HG02642 (cell line): ENCODE measurements at regions not wholly inside any gene's neighbourhood (a gene's known extent, or its start where the extent isn't known, plus 50 kb on each side); places are given as distances from the start of the nearest gene placed in this dataset.

Experiments
- ATAC-seq: cut with Tn5 transposase; IDR thresholded peaks from one replicate; pipeline ENCODE4 v1.9.1; 2021; ENCODE audit warnings: mild to moderate bottlenecking; ENCODE audit not compliant: unreplicated experiment, poor library complexity

DNA sequence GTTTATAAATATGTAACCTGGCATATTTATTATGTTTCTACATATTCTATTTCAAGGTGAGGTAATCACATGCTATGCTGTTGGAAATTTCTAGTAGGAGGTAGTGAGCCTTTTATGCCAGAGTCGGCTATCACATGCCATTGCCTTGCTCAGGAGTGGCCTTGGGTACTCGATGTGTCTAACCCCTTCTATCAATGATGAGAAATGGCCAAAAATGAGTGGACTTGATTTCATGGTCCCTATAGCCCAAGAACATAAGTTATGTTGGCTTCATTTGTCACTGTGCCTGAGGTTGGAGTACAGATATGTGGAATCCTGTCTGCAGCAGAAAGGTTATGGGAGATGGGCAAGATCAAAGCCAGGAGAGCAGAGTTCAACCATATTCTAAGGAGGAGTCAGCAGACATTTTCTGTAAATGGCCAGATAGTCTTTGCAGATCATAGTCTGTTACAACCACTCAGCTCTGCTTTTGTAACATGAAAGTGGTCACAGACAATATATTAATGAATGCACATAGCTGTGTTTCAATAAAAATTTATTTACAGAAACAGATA is 554.4 kb downstream of the PDCD6IP start:
- no peak for ATAC-seq

DNA sequence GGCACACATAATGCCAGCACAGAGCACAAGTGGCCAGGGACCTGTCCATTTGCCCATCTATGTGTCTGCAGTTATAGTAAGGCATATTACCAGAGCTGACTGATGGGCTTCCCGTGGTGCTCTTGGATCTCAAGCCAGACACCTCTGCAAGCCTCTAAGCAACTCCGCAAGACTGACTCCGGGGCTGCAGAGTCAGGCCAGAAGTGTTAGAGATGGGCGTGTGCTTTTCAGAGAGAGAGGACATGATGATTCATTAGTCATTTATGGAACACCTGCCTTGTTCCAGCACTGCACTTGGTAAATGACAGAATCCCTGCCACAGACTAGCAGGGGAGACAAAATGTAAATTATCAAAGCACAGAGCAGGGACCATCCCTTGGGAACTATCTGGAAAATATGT is 559.0 kb downstream of the PDCD6IP start:
- no peak for ATAC-seq

GRCh38 chr3:34359064-34359463 is 560.6 kb downstream of the PDCD6IP start:
- ATAC-seq = no peak

DNA sequence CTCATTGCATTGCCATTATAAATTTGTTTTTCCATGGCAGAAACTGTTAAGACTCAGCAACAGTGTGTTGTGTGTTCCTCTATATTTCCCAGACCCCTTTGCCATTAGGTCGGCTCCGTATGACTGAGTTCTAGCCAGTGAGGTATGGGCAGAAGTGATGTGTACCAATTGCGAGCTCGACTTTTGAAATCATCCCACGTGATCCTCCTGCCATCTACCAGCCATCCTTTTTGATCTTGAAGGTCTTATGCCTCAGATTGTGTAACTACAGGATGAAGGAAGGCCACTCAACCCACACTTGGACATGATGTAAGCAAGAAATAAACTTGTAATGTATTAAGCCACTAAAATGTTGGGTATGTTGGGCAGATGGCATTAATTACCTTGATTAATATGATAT is 562.3 kb downstream of the PDCD6IP start:
- no peak for ATAC-seq

GRCh38 chr3:34361921-34362320 is 563.5 kb downstream of the PDCD6IP start:
- peak; percentile 91 for ATAC-seq

- no peak for ATAC-seq
These were observed 564.5 kb downstream of the PDCD6IP start for GRCh38 chr3:34362910-34363309.

- no peak for ATAC-seq
These were observed 565.5 kb downstream of the PDCD6IP start for GRCh38 chr3:34363881-34364280.

GRCh38 chr3:34364335-34364734 is 565.9 kb downstream of the PDCD6IP start:
- ATAC-seq = no peak

DNA sequence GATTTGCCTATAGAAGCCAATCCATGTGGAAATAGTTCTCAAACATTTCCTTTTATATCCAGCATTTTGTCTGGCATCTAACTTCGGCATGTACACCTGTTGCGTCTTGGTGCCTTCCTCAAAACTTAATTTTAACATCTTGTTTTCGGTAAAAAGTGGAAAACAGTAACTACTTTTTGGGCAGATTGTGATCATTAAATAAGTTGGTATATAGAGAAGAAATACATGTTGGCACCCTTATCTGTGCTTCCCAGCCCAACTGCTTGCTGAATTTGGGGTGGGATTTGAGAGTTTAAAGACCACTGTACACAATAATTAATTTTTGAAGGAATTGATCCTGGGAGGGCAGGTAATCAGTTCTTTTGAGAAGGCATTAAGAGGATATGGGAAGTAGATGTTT is 566.8 kb downstream of the PDCD6IP start:
- ATAC-seq = no peak

GRCh38 chr3:34365771-34366170 is 567.3 kb downstream of the PDCD6IP start:
- ATAC-seq = no peak

DNA sequence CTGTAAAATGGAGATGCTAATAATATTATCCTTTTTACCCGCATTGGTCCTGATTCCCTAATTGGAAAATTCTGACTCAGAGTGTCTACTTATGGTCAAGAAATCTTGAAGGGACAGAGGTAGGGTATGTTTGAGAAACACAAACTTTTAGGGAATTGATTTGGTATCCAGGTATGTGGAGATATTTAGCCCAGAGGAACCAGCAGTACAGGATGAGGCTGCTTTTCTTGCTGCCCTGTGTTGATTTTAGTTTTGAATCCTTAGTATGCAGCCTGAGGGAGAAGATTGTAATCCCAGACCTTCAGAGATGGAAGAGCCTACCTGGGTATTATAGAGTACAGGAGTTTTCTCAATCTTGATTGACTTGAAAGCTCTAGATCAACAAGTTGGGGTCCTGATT is 569.1 kb downstream of the PDCD6IP start:
- no peak for ATAC-seq

- no peak for ATAC-seq
These were observed 576.1 kb downstream of the PDCD6IP start for GRCh38 chr3:34374521-34374920.

DNA sequence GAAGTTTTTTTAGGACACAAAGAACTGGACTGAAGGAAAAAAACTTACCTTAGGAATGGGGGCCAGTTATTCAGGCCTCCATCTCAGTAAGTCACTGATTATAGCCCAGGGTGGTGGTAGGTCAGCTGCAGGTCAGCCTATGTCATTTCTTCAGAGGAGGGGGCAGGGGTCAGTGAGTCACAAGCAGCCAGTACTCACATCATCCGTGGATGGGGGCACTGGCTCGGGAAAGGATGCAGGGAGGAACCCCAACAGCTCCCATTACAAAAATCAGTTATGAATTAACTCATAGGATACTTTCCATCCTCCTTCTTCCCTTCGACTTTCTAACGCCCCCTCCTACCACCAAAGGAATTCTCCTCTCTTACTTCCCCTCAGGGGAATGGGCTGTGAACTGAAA is 578.3 kb downstream of the PDCD6IP start:
- ATAC-seq = no peak

- no peak for ATAC-seq
These were observed 579.5 kb downstream of the PDCD6IP start for GRCh38 chr3:34377961-34378360.

- ATAC-seq = no peak
These were observed 582.8 kb downstream of the PDCD6IP start for GRCh38 chr3:34381243-34381642.

GRCh38 chr3:34382859-34383258 is 584.4 kb downstream of the PDCD6IP start:
- no peak for ATAC-seq

- no peak for ATAC-seq
These were observed 587.9 kb downstream of the PDCD6IP start for GRCh38 chr3:34386309-34386708.

GRCh38 chr3:34387826-34388564 is 589.6 kb downstream of the PDCD6IP start:
- ATAC-seq = no peak

DNA sequence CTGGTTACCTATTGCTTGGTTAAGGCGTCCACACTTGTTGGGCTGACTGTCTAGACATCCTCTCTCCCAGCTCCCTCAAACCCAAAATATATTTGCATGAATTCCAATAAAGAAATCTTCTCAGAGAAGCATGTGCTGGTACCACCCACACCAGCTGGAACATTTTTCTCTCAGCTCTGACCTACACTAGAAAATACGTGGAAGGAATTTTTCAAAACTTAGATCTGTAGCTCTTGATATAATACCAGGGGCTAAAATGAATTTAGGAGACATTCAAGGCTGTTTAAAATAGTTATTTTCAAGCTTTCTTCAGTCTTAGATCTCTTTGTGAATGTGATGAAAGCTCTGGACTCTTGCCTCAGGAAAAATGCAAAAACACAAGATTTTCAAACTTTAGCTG is 590.4 kb downstream of the PDCD6IP start:
- no peak for ATAC-seq

DNA sequence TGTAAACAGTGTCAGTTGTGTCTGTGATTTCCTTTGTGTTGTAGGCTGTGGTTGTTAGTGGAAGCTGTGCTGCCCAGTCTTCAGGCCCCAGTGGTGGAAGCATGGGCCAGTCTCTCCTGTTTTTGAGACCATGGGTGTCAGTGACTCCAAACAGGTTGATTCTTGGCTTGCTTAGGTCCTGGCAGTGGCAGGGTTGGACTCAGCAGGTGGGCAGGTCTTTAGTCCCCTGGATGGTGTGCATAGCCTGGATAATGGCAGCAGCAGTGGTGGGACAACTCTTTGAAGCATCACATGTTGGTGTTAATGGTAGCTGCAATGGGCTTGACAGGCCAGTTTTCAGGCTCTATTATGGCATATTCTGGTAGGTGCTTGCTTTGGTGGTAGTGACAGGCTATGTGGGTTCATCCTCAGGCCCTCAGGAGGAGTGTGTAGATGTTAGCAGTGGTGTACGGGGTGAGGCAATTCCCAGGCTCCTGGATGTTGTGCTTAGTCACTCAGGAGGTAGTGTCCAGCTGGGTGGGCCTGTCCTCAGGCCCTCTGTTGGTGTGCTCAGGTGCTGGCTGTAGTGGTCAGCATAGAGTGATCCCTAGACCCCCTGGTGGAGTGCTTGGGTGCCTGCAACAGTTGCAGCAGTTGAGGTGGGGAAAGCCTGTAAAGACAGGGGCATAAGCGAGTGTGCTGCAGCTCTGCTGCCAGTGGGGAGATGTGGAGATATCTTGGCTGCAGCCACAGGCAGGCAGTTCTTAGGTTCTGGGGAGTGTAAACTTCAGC is 596.7 kb downstream of the PDCD6IP start:
- ATAC-seq = no peak

DNA sequence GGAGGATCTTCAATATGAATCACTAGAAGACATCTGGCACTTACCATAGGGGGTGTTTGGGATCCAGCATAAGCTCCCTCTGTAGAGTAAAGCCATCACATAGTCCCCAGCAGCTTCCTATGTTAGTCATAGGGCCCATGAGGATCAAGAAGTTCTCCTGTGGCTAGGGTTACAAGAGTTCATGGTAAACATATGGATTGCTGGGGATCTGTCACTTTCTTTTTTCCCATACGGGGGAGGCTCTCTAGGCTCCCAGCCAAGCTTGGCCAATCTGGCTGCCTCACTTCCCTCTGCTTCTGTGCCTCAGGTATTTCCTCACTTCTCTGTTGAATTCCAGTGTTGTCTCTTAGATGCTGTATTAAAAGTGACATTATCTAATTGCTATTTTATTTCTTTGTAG is 597.9 kb downstream of the PDCD6IP start:
- ATAC-seq = no peak

- no peak for ATAC-seq
These were observed 598.5 kb downstream of the PDCD6IP start for GRCh38 chr3:34396956-34397355.
